Endothelial cell of umbilical vein (primary cell): ENCODE measurements at regions not wholly inside any gene's neighbourhood (a gene's known extent, or its start where the extent isn't known, plus 50 kb on each side); places are given as distances from the start of the nearest gene placed in this dataset.

Source experiments
- EZH2 ChIP-seq: IDR thresholded peaks from 2 replicates; pipeline ENCODE4 v1.6.1; 2012; ENCODE audit warnings: borderline replicate concordance, low read depth, mild to moderate bottlenecking, moderate library complexity, low read length, inconsistent platforms; ENCODE audit not compliant: severe bottlenecking
- FOS ChIP-seq: IDR thresholded peaks from 2 replicates; pipeline ENCODE4 v1.6.1; 2011; ENCODE audit warnings: mild to moderate bottlenecking, low read length, moderate library complexity, borderline replicate concordance; ENCODE audit not compliant: insufficient read depth
- JUN ChIP-seq: IDR thresholded peaks from 2 replicates; pipeline ENCODE4 v1.6.1; 2011; ENCODE audit warnings: borderline replicate concordance, low read depth; ENCODE audit not compliant: insufficient read length, insufficient read depth
- MAX ChIP-seq: IDR thresholded peaks from 2 replicates; pipeline ENCODE4 v1.6.1; 2011; ENCODE audit not compliant: insufficient read depth, insufficient read length
- MYC ChIP-seq: IDR thresholded peaks from one replicate; pipeline ENCODE4 v1.6.1; 2011; ENCODE audit warnings: mild to moderate bottlenecking, low read depth, low read length
- POLR2A ChIP-seq: IDR thresholded peaks from 2 replicates; pipeline ENCODE4 v1.6.1; 2012; ENCODE audit warnings: low read depth, mild to moderate bottlenecking, control low read depth, low read length
- POLR2AphosphoS5 ChIP-seq: IDR thresholded peaks from 2 replicates; pipeline ENCODE4 v1.6.1; 2012; ENCODE audit warnings: low read depth, mild to moderate bottlenecking, control low read depth, low read length, moderate library complexity; ENCODE audit not compliant: insufficient read depth
- TF ChIP-seq, protein P1 (sequence below), 2 donors: IDR thresholded peaks; 1 replicate in 1 of 2; 2 replicates in 1 of 2; pipeline ENCODE4 v1.5.1; 2011; ENCODE audit warnings: low read length in 2 of 2, mild to moderate bottlenecking in 2 of 2, moderate library complexity in 2 of 2, control low read depth in 1 of 2, inconsistent platforms in 1 of 2, low read depth in 1 of 2; ENCODE audit not compliant: insufficient read depth in 1 of 2; ENCODE audit errors: extremely low read depth in 1 of 2

DNA sequence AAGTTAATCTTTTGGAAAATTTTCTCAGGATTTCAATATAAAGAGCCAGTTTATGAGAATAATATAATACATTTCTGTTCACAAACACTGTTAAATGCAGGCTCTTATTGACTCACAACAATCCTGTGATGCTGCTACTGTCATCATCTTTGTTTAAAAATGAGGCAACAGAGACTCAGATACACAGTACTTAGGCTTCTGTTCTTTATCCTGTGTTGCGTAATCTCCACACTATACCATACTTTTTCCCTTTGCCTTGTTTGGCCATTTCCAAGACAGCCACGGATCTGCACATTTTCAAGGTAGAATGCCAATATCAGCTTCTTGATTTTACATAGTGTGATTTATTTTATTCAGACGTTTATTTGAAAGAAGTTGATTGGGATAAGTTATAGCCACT, 699.0 kb upstream of the CITED2 start:
- TF ChIP-seq POLR2AphosphoS5 (no peak), POLR2A (no peak), JUN (no peak), FOS (no peak), MAX (no peak), EZH2 (no peak), MYC (no peak)
- TF ChIP-seq, protein P1, sequence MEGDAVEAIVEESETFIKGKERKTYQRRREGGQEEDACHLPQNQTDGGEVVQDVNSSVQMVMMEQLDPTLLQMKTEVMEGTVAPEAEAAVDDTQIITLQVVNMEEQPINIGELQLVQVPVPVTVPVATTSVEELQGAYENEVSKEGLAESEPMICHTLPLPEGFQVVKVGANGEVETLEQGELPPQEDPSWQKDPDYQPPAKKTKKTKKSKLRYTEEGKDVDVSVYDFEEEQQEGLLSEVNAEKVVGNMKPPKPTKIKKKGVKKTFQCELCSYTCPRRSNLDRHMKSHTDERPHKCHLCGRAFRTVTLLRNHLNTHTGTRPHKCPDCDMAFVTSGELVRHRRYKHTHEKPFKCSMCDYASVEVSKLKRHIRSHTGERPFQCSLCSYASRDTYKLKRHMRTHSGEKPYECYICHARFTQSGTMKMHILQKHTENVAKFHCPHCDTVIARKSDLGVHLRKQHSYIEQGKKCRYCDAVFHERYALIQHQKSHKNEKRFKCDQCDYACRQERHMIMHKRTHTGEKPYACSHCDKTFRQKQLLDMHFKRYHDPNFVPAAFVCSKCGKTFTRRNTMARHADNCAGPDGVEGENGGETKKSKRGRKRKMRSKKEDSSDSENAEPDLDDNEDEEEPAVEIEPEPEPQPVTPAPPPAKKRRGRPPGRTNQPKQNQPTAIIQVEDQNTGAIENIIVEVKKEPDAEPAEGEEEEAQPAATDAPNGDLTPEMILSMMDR (IDR thresholded peaks at IDR 0.05; ENCODE audit: extremely low read depth in 1 of 2, insufficient read depth in 1 of 2, low read depth in 1 of 2, low read length in 2 of 2): no peak
